ENCODE measurements at regions not wholly inside any gene's neighbourhood (a gene's known extent, or its start where the extent isn't known, plus 50 kb on each side); places are given as distances from the start of the nearest gene placed in this dataset.

- no peaks in the 10 kb centered on the region for H3K9me3 ChIP-seq (ENCODE audit: low read depth)
- H3K4me1 ChIP-seq (ENCODE audit: low read depth) = no peaks in the 10 kb centered on the region
- DNase-seq (ENCODE audit: low read depth in 1 of 2, low spot score in 1 of 2) = no peak
- no peak overlapping the region for H3K4me3 ChIP-seq
- TF ChIP-seq CTCF (IDR thresholded peaks at IDR 0.05; ENCODE audit: low read depth, low read length) = no peak
- no peaks in the 10 kb centered on the region for H3K27me3 ChIP-seq
- no peaks in the 10 kb centered on the region for H3K36me3 ChIP-seq
- no peak overlapping the region for H3K27ac ChIP-seq
These were observed 93.2 kb upstream of the MAN1A1 start for GRCh38 chr6:119442776-119443184.

DNA sequence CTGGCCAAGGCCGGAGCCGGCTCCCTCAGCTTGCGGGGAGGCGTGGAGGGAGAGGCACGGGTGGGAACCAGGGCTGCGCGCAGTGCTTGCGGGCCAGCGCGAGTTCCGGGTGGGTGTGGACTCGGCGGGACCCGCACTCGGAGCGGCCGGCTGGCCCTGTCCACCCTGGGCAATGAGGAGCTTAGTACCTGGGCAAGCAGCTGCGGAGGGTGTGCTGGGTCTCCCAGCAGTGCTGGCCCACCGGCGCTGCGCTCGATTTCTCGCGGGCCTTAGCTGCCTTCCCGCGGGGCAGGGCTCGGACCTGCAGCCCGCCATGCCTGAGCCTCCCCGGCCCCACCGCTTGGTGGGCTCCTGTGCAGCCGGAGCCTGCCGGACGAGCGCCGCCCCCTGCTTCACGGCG is 91.4 kb upstream of the MAN1A1 start:
- no peak for TF ChIP-seq CTCF (IDR thresholded peaks at IDR 0.05; ENCODE audit: low read depth, low read length)
- H3K27me3 ChIP-seq = no peaks in the 10 kb centered on the region
- no peaks in the 10 kb centered on the region for H3K4me1 ChIP-seq (ENCODE audit: low read depth)
- no peaks in the 10 kb centered on the region for H3K36me3 ChIP-seq
- H3K27ac ChIP-seq = no peak overlapping the region
- no peak for DNase-seq (ENCODE audit: low read depth in 1 of 2, low spot score in 1 of 2)
- no peak overlapping the region for H3K4me3 ChIP-seq
- no peaks in the 10 kb centered on the region for H3K9me3 ChIP-seq (ENCODE audit: low read depth)

- no peak for TF ChIP-seq CTCF (IDR thresholded peaks at IDR 0.05; ENCODE audit: low read depth, low read length)
- no peak overlapping the region for H3K27ac ChIP-seq
- no peaks in the 10 kb centered on the region for H3K36me3 ChIP-seq
- H3K27me3 ChIP-seq = no peaks in the 10 kb centered on the region
- no peaks in the 10 kb centered on the region for H3K9me3 ChIP-seq (ENCODE audit: low read depth)
- DNase-seq (ENCODE audit: low read depth in 1 of 2, low spot score in 1 of 2) = no peak
- H3K4me1 ChIP-seq (ENCODE audit: low read depth) = no peaks in the 10 kb centered on the region
- no peak overlapping the region for H3K4me3 ChIP-seq
These were observed 87.0 kb upstream of the MAN1A1 start for GRCh38 chr6:119436583-119436982.

DNA sequence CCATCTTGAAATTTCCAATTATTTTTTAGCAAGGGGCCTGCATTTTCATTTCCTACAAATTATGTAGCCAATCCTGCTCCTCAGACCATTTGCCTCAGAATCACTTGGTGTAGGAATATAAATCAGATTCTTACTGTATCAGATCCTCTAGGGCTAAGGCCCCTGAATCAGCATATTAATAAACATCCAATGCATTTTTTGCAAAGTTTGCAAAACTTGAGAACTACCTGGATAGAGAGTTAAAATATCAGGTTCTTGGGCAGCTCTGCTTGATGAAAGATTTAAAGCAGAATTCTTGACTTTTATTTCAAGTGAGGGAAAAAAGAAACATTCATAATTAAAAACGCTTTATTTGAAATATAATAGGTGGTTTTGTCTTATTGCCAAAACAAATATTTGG is 82.2 kb upstream of the MAN1A1 start:
- no peak overlapping the region for H3K4me3 ChIP-seq
- no peak for TF ChIP-seq CTCF (IDR thresholded peaks at IDR 0.05; ENCODE audit: low read depth, low read length)

GRCh38 chr6:119430805-119431204 is 81.2 kb upstream of the MAN1A1 start:
- Histone ChIP-seq H3K4me1 (ENCODE audit: low read depth) (peaks cover 13% of the 10 kb centered on the region), H3K36me3 (no peaks in the 10 kb centered on the region), H3K9me3 (ENCODE audit: low read depth) (no peaks in the 10 kb centered on the region), H3K4me3 (no peak overlapping the region), H3K27me3 (no peaks in the 10 kb centered on the region), H3K27ac (no peak overlapping the region)
- no peak for DNase-seq (ENCODE audit: low read depth in 1 of 2, low spot score in 1 of 2)
- TF ChIP-seq CTCF (IDR thresholded peaks at IDR 0.05; ENCODE audit: low read depth, low read length) = no peak

More for the DNA sequence above, 82.2 kb upstream of the MAN1A1 start:
- DNase-seq (ENCODE audit: low read depth in 1 of 2, low spot score in 1 of 2) = no peak
- Histone ChIP-seq H3K36me3 (no peaks in the 10 kb centered on the region), H3K27me3 (no peaks in the 10 kb centered on the region), H3K9me3 (ENCODE audit: low read depth) (no peaks in the 10 kb centered on the region), H3K4me1 (ENCODE audit: low read depth) (peaks cover 13% of the 10 kb centered on the region), H3K27ac (no peak overlapping the region)

DNA sequence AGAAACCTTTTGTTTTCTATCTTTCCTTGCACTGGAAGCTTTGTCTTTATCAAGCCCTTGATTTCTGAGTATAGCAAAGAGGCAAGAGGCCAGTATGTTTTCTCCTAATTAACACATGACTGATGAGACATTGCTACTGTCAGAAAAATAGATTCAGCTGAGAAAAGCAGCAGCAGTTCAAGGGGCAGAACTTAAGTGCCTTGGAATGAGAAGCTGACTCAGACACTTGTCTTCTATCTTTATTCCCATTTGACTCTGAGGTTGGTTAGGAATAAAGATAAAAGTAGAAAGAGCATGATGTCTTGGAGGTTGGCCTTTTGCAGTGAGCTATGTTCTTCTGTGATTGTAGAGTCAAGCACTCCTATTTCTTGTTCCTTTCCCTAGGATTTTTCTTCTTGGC is 79.1 kb upstream of the MAN1A1 start:
- Histone ChIP-seq H3K4me1 (ENCODE audit: low read depth) (peaks cover 13% of the 10 kb centered on the region), H3K9me3 (ENCODE audit: low read depth) (no peaks in the 10 kb centered on the region), H3K4me3 (no peak overlapping the region), H3K36me3 (no peaks in the 10 kb centered on the region), H3K27me3 (no peaks in the 10 kb centered on the region), H3K27ac (no peak overlapping the region)
- no peak for DNase-seq (ENCODE audit: low read depth in 1 of 2, low spot score in 1 of 2)
- TF ChIP-seq CTCF (IDR thresholded peaks at IDR 0.05; ENCODE audit: low read depth, low read length) = no peak

All from cardiac muscle cell (in vitro differentiated cells and primary cell).